Ishikawa (cell line): ENCODE measurements at regions not wholly inside any gene's neighbourhood (a gene's known extent, or its start where the extent isn't known, plus 50 kb on each side); places are given as distances from the start of the nearest gene placed in this dataset.

Experiments used
- EP300 ChIP-seq: IDR thresholded peaks from 2 replicates; pipeline ENCODE4 v1.6.1; 2012; ENCODE audit warnings: borderline replicate concordance
- FOXM1 ChIP-seq: IDR thresholded peaks from 2 replicates; pipeline ENCODE4 v1.6.1; 2012; ENCODE audit warnings: low read depth, borderline replicate concordance
- MAX ChIP-seq: IDR thresholded peaks from 2 replicates; pipeline ENCODE4 v1.6.1; 2012
- RAD21 ChIP-seq: IDR thresholded peaks from 2 replicates; pipeline ENCODE4 v1.6.1; 2012; ENCODE audit warnings: low read depth
- TEAD4 ChIP-seq: IDR thresholded peaks from 2 replicates; pipeline ENCODE4 v1.6.1; 2012

DNA sequence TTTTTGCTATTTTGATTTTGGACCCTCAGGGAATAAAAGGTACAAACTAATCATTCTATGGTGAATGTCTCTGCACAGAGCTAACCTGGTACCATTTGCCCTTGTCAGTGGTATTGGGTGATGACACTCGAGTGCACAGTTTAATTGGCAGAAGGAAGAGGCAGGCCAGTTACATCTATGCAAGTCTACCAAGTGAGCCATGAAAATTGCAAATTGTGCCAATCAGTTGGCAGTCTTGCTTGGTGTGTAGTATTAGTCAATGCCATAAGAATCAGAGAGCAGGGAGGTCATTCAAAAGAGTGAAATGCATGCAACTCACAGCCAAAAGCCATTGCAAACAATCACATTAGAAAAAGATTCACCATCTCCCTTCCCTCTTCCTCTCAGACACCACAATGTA lies 479.6 kb downstream of the ADAMTS20 start:
- no peak for TF ChIP-seq FOXM1
- TF ChIP-seq TEAD4 = no peak
- TF ChIP-seq MAX = no peak
- no peak for TF ChIP-seq EP300
- TF ChIP-seq RAD21 = no peak
